Renal cortex interstitium (tissue), 11 donors: ENCODE measurements at regions not wholly inside any gene's neighbourhood (a gene's known extent, or its start where the extent isn't known, plus 50 kb on each side); places are given as distances from the start of the nearest gene placed in this dataset.

Experiments
- DNase-seq, 11 donors: peaks; one replicate each; pipeline ENCODE4 v3.0.0-alpha.2; 2013; ENCODE audit warnings: low read depth in 9 of 11, low spot score in 4 of 11; ENCODE audit errors: extremely low read depth in 1 of 11

- DNase-seq, result no peak
Observed at GRCh38 chr1:193426061-193426460, 239.6 kb upstream of the B3GALT2 start.

GRCh38 chr1:193421487-193421886 is 235.1 kb upstream of the B3GALT2 start:
- DNase-seq, result no peak

- no peak for DNase-seq
Observed at GRCh38 chr1:193419295-193419694, 232.9 kb upstream of the B3GALT2 start.

GRCh38 chr1:193418745-193419058 is 232.3 kb upstream of the B3GALT2 start:
- no peak for DNase-seq

GRCh38 chr1:193417945-193418744 is 231.7 kb upstream of the B3GALT2 start:
- no peak for DNase-seq

- DNase-seq, result no peak
Observed at GRCh38 chr1:193417403-193417802, 231.0 kb upstream of the B3GALT2 start.

GRCh38 chr1:193416226-193417024 is 230.0 kb upstream of the B3GALT2 start:
- no peak for DNase-seq

- DNase-seq, result peak in 2 of 11 donors; percentile 27 to 37
Observed at GRCh38 chr1:193415256-193415655, 228.8 kb upstream of the B3GALT2 start.

GRCh38 chr1:193413376-193413775 is 227.0 kb upstream of the B3GALT2 start:
- DNase-seq, result no peak

- DNase-seq, result no peak
Observed at GRCh38 chr1:193412748-193413147, 226.3 kb upstream of the B3GALT2 start.

- DNase-seq, result no peak
Observed at GRCh38 chr1:193411714-193412113, 225.3 kb upstream of the B3GALT2 start.

GRCh38 chr1:193411215-193411614 is 224.8 kb upstream of the B3GALT2 start:
- DNase-seq, result no peak

- DNase-seq, result peak in 3 of 11 donors; percentile 31 to 58 (median 46)
Observed at GRCh38 chr1:193408782-193409293, 222.4 kb upstream of the B3GALT2 start.

- DNase-seq, result peak in 2 of 11 donors; percentile 35 to 54
Observed at GRCh38 chr1:193406901-193407300, 220.5 kb upstream of the B3GALT2 start.

- no peak for DNase-seq
Observed at GRCh38 chr1:193404236-193404635, 217.8 kb upstream of the B3GALT2 start.

- no peak for DNase-seq
Observed at GRCh38 chr1:193402977-193403376, 216.6 kb upstream of the B3GALT2 start.

- no peak for DNase-seq
Observed at GRCh38 chr1:193402037-193402436, 215.6 kb upstream of the B3GALT2 start.

GRCh38 chr1:193394336-193394735 is 207.9 kb upstream of the B3GALT2 start:
- no peak for DNase-seq

- DNase-seq, result no peak
Observed at GRCh38 chr1:193392686-193393085, 206.3 kb upstream of the B3GALT2 start.

- DNase-seq, result no peak
Observed at GRCh38 chr1:193388683-193389082, 202.3 kb upstream of the B3GALT2 start.
